Posterior cingulate gyrus (tissue), 11 donors: ENCODE measurements at regions not wholly inside any gene's neighbourhood (a gene's known extent, or its start where the extent isn't known, plus 50 kb on each side); places are given as distances from the start of the nearest gene placed in this dataset.

Experiments
- DNase-seq, 10 donors: peaks; one replicate each; pipeline versions ENCODE4 v3.0.0 to v3.0.0-alpha.2; 2020 to 2021; ENCODE audit warnings: mixed read lengths in 3 of 10
- intact Hi-C: fragments of 100-400 bp; cut with DNase I; formaldehyde crosslinking; loops from one replicate; pipeline ENCODE4 v1.15.1; 2023

- intact Hi-C loops: no loop called here
- DNase-seq: no peak
These were observed 198.7 kb upstream of the EEA1 start for GRCh38 chr12:93127582-93128331.

- DNase-seq: no peak
- intact Hi-C loops: no loop called here
These were observed 199.2 kb upstream of the EEA1 start for GRCh38 chr12:93128332-93128707.

DNA sequence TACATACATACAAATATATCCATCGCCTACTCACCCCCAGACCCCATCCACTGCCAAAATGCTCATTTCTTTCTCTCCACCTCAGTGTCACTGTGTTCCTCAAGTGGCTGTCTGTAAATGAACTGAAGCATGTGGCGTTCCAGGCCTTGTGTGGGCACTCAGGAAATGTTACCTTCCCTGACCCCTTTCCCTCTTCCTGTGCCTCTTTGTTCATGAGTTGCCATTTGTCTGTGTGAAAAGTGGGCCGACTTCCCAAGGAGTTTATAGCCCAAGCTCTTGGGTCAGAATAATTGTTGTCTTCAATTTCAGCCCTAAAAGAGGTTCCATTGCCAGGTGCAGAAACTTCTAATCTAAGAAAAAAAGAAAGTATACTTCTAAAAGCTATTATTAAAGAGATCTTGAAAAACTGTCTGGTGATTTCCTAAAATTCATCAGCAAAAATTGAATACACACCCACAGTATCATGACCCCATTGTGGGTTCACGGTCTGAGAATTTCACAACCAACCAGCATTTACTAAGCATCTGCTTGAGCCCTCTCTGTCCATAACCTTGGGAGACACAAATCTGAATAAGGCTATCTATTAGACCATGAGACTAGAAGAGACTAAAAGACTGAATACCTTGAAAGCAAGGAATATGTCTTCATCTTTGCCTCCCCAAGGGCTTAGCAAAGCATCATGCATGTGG lies 201.4 kb upstream of the EEA1 start:
- intact Hi-C loops: no loop called here

DNA sequence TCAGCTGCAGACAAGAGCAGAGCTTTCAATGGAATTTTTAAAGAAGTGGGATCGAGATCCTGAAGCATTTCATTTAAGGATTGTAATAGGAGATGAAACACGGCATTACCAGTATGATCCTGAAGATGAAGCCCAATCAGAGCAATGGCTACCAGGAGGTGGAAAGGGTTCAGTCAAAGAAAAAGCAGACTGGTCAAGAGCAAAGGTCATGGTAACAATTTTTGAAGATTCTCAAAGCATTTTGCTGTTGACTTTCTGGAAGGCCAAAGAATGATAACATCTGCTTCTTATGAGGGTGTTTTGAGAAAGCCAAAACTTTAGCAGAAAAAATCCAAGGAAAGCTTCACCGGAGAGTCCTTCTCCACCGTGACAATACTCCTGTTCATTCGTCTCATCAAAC lies 204.3 kb upstream of the EEA1 start:
- DNase-seq: no peak
- intact Hi-C loops: no loop called here

More for the DNA sequence above, 201.4 kb upstream of the EEA1 start:
- DNase-seq: no peak

- DNase-seq: no peak
- intact Hi-C loops: no loop called here
These were observed 205.2 kb upstream of the EEA1 start for GRCh38 chr12:93134175-93134890.

DNA sequence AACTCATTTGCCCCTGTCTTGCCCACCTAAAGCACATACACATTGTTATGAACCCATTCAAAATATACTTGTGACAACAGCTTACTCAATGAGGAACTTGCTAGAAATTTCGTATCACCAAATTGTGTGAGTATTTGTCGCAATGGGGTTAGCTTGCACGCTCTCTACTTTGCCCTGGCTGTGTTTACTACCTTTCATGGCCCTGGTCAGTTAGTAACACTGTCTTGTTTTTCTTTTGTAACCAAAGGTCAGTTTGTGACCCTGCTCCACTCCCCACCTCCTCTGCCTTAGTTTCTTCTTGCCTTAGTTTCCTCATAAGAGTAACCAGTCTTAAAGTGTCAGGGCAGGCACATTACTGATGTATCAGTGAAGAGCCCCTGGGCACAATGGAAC lies 205.8 kb upstream of the EEA1 start:
- intact Hi-C loops: no loop called here
- no peak for DNase-seq

DNA sequence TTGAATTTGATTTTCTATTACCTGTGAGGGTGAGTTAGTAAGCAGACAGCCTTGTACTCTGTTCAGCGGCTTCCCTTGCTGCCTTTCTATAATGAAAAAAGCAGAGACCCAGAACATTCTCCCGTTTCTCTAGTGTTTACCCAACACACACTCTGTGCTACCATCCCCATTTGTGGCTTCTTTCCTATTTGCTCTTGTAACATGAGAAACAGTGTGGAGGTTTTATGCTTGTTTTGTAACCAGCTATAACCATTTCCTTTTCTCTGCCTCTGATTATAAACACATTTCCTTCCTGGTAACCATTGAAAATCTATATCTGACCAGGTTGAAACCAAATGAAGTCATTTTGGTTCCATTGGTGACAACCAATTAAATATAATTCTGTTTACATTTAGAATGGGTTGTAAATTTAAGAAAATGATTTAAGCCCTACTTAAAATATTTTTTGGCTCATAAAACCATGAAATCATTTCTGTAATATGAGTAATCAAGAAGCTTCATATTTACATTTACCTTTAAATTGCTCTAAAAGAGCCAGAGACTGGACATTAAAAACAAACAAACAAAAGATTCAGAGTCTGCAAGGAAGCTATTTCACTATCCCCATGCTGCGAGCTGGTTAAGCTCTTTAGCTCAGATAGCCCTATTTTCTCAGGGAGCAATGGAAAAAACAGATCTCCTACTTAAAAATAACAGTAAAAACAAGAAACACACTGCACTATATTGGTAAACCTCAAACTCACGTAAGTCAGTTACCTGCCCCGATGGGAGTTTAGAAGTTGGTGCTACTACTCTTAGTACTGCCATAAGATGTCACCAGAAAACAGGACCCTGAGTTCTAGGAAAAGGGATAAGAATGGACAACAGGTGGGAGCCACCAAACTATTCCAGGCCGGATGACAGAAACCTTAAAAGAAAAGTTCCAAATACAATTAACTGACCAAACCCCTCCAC lies 206.5 kb upstream of the EEA1 start:
- no peak for DNase-seq
- intact Hi-C loops: no loop called here

GRCh38 chr12:93136253-93137055 lies 207.4 kb upstream of the EEA1 start:
- intact Hi-C loops: no loop called here
- no peak for DNase-seq

- no peak for DNase-seq
- intact Hi-C loops: no loop called here
These were observed 208.8 kb upstream of the EEA1 start for GRCh38 chr12:93137656-93138612.

- DNase-seq: no peak
- intact Hi-C loops: no loop called here
These were observed 210.1 kb upstream of the EEA1 start for GRCh38 chr12:93139028-93139665.

GRCh38 chr12:93140325-93140724 lies 211.2 kb upstream of the EEA1 start:
- intact Hi-C loops: no loop called here
- DNase-seq: no peak

DNA sequence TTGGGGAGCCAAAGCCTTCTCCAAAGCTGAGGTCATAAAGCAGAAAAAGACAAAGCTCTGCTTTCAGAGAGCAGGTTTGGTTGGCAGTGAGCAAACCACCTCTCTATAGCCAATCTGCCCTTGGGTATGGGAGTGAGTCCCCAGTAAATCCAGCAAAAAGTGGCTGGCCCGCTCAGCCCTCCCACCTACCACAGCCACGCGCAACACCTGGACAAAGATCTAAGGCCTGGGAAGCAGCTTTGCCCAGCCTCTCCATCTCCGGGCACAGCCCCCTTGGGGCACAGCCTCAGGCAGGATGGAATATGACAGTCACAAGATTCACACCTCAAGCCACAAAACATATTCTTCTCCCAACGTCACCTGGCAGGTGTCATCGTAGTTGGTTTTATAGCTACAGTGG lies 211.7 kb upstream of the EEA1 start:
- DNase-seq: no peak
- intact Hi-C loops: no loop called here

GRCh38 chr12:93142881-93143280 lies 213.8 kb upstream of the EEA1 start:
- intact Hi-C loops: no loop called here
- no peak for DNase-seq

GRCh38 chr12:93144109-93144508 lies 215.0 kb upstream of the EEA1 start:
- intact Hi-C loops: no loop called here
- no peak for DNase-seq

- intact Hi-C loops: no loop called here
- DNase-seq: no peak
These were observed 216.0 kb upstream of the EEA1 start for GRCh38 chr12:93145086-93145485.

DNA sequence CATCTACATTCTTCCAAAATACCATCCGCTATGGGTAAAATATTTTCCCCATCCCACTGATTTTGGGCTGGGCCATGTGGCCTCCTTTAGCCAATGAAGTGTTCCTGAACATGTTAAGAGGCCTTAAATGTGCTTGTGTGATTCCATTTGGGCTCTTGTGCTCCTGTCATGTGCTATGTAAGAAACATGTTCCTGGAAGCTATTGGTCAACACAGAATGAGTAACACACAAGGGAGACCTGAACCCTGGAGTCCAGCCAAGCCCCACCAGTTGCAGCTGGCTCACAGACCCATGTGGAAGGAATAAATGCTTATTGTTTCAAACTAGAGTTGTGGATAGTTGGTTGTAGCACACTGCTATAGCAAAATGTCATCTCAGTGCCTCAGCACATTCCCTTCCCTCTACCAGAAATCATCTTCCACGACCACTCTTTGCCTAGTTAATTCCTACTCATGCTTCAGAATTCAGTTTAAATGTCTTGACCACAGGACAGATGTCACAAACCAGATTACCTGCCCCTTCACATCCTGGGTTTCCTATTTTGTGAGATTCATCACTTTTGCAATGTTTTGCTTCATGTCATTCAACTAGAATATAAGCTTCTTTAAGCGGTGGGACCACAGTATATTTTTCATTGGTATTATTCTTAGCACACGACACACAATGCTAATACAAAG lies 217.3 kb upstream of the EEA1 start:
- intact Hi-C loops: no loop called here
- no peak for DNase-seq

DNA sequence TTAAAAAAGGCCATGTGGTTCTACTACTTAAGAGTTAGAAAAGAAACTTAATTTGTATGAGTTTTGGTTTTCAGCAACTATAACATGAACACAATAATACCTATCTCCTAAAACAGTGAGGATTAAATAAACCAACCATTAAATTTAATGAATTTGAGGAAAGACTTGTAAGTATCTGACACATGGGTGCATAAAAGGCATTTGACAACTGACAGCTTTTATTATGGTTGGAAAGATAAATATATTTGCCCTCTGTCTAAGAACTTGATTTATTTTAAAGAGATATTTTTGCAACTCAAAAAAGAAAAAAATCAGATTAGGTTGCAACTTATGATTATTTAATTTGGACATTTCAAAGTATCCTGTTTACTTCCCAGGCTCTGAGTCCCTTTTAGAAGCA lies 217.9 kb upstream of the EEA1 start:
- DNase-seq: no peak
- intact Hi-C loops: no loop called here

- no peak for DNase-seq
- intact Hi-C loops: no loop called here
These were observed 219.3 kb upstream of the EEA1 start for GRCh38 chr12:93148412-93148811.
